ENCODE measurements at regions not wholly inside any gene's neighbourhood (a gene's known extent, or its start where the extent isn't known, plus 50 kb on each side); places are given as distances from the start of the nearest gene placed in this dataset.

GRCh38 chr6:99852031-99852430, 142.0 kb downstream of the MCHR2 start:
- no peaks in the 10 kb centered on the region for H4K20me1 ChIP-seq (replicated peaks; ENCODE audit: control insufficient read depth, insufficient read depth, low read length)
- 2% methylated on average over 3 of the region's 3 CpGs for WGBS (ENCODE audit: insufficient coverage, low coverage, missing lambda C conversion rate)
- no peak overlapping the region for H3K4me2 ChIP-seq (ENCODE audit: insufficient read depth, low read length)
- ChIA-PET POLR2A (no interaction called here), CTCF (ENCODE audit: low intra/inter-chr PET ratio) (no interaction called here)
- no peaks in the 10 kb centered on the region for H3K4me1 ChIP-seq (replicated peaks in 1 of 2; ENCODE audit: control insufficient read depth in 2 of 2, insufficient read depth in 2 of 2, low read length in 2 of 2)
- no peak overlapping the region for H3K4me3 ChIP-seq
- no peaks in the 10 kb centered on the region for H3K27me3 ChIP-seq (ENCODE audit: control insufficient read depth in 2 of 2, insufficient read depth in 2 of 2, low read length in 2 of 2)
- TF ChIP-seq HMG20A (CRISPR knock-in tag; conservative IDR thresholded peaks at IDR 0.05): no peak
- no peak for TF ChIP-seq TBL1XR1 (IDR thresholded peaks at IDR 0.05; ENCODE audit: low read length in 2 of 2)
- TF ChIP-seq, protein P1, sequence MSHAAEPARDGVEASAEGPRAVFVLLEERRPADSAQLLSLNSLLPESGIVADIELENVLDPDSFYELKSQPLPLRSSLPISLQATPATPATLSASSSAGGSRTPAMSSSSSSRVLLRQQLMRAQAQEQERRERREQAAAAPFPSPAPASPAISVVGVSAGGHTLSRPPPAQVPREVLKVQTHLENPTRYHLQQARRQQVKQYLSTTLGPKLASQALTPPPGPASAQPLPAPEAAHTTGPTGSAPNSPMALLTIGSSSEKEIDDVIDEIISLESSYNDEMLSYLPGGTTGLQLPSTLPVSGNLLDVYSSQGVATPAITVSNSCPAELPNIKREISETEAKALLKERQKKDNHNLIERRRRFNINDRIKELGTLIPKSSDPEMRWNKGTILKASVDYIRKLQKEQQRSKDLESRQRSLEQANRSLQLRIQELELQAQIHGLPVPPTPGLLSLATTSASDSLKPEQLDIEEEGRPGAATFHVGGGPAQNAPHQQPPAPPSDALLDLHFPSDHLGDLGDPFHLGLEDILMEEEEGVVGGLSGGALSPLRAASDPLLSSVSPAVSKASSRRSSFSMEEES (CRISPR knock-in tag; IDR thresholded peaks at IDR 0.05): no peak
- no peak for TF ChIP-seq NFE2 (IDR thresholded peaks at IDR 0.05; ENCODE audit: low read depth)
- TF ChIP-seq, protein P2, sequence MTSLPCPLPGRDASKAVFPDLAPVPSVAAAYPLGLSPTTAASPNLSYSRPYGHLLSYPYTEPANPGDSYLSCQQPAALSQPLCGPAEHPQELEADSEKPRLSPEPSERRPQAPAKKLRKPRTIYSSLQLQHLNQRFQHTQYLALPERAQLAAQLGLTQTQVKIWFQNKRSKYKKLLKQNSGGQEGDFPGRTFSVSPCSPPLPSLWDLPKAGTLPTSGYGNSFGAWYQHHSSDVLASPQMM (CRISPR knock-in tag; IDR thresholded peaks at IDR 0.05): no peak
- no peak for TF ChIP-seq GTF2F1 (IDR thresholded peaks at IDR 0.05; ENCODE audit: low read depth, low read length)
- TF ChIP-seq, protein P3, sequence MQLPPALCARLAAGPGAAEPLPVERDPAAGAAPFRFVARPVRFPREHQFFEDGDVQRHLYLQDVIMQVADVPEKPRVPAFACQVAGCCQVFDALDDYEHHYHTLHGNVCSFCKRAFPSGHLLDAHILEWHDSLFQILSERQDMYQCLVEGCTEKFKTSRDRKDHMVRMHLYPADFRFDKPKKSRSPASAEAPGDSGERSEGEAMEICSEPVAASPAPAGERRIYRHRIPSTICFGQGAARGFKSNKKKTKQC (CRISPR knock-in tag; IDR thresholded peaks at IDR 0.05): no peak
- no peak for TF ChIP-seq DMBX1 (CRISPR knock-in tag; IDR thresholded peaks at IDR 0.05; ENCODE audit: borderline replicate concordance)
- TF ChIP-seq HDAC2 (IDR thresholded peaks at IDR 0.05): no peak
- TF ChIP-seq ZNF778 (CRISPR knock-in tag; IDR thresholded peaks at IDR 0.05): no peak
- TF ChIP-seq, protein P4, sequence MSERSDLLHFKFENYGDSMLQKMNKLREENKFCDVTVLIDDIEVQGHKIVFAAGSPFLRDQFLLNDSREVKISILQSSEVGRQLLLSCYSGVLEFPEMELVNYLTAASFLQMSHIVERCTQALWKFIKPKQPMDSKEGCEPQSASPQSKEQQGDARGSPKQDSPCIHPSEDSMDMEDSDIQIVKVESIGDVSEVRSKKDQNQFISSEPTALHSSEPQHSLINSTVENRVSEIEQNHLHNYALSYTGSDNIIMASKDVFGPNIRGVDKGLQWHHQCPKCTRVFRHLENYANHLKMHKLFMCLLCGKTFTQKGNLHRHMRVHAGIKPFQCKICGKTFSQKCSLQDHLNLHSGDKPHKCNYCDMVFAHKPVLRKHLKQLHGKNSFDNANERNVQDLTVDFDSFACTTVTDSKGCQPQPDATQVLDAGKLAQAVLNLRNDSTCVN (CRISPR knock-in tag; IDR thresholded peaks at IDR 0.05): no peak
- TF ChIP-seq RNF219 (CRISPR knock-in tag; IDR thresholded peaks at IDR 0.05): no peak
- no peak for TF ChIP-seq PML (IDR thresholded peaks at IDR 0.05; ENCODE audit: low read length)
- TF ChIP-seq ATF1 (CRISPR knock-in tag; IDR thresholded peaks at IDR 0.05): no peak
- TF ChIP-seq ATF1 (tag; IDR thresholded peaks at IDR 0.05): no peak
- no peak for TF ChIP-seq IRF9 (tag; IDR thresholded peaks at IDR 0.05)
- TF ChIP-seq PHF20 (IDR thresholded peaks at IDR 0.05; ENCODE audit: partially characterized antibody): no peak
- no peak overlapping the region for H2AFZ ChIP-seq (ENCODE audit: low read depth, low read length)
- H3K79me2 ChIP-seq (ENCODE audit: control insufficient read depth, insufficient read depth, low read length): no peaks in the 10 kb centered on the region
- H3K27ac ChIP-seq (ENCODE audit: extremely low read depth, low read depth, low read length): no peak overlapping the region
- in situ Hi-C loops (cut with MboI) (loop anchor here (25.0 kb wide), 1 partner anchor 235 kb away; no protein-coding TSS in a partner anchor), intact Hi-C loops (cut with micrococcal nuclease) (no loop called here)
- no TSS peak for BruUV-seq (replicated peaks)
- ATAC-seq (no peak), DNase-seq (ENCODE audit: extremely low read depth in 1 of 4, low spot score in 3 of 4) (no peak), FAIRE-seq (no peak)
- no peaks in the 10 kb centered on the region for H3K9me1 ChIP-seq (ENCODE audit: control insufficient read depth, insufficient read depth, low read length)
- no peak overlapping the region for H3K9ac ChIP-seq (ENCODE audit: insufficient read depth in 1 of 2, low read depth in 2 of 2, low read length in 2 of 2)
- no peaks in the 10 kb centered on the region for H3K9me3 ChIP-seq (replicated peaks; ENCODE audit: control insufficient read depth, insufficient read depth, low read depth, low read length)
- H3K36me3 ChIP-seq (ENCODE audit: control insufficient read depth, insufficient read depth, low read length): no peaks in the 10 kb centered on the region

Data from K562 (cell line).